Erythroblast (primary cell): ENCODE measurements at regions not wholly inside any gene's neighbourhood (a gene's known extent, or its start where the extent isn't known, plus 50 kb on each side); places are given as distances from the start of the nearest gene placed in this dataset.

Experiments used
- GATA1 ChIP-seq: IDR thresholded peaks from 2 replicates; pipeline ENCODE4 v1.6.1; 2011; ENCODE audit warnings: low read depth, mild to moderate bottlenecking, control low read depth, low read length, moderate library complexity
- POLR2A ChIP-seq: IDR thresholded peaks from 2 replicates; pipeline ENCODE4 v1.6.1; 2011; ENCODE audit warnings: mild to moderate bottlenecking, low read length

DNA sequence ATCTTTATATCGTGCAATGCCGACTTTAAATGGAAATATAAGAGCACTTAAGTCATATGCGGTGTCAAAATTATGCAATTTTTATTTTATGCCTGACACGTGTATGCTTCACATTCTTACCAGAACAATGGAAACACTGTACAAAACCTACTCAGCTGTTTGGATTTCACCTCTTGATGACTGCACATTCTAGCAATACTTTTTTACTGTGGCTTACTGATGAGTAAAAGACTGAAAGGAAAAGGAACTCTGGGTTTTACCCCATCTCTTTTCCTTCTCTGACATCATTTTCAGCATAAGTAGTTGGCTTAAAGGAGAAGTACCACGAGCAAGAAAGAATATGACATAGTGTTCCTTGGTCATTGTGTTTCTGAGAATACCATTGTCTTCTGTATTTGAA is 142.8 kb downstream of the POLR2M start:
- TF ChIP-seq POLR2A = no peak
- no peak for TF ChIP-seq GATA1
